Prostate gland (tissue), 2 donors: ENCODE measurements at regions not wholly inside any gene's neighbourhood (a gene's known extent, or its start where the extent isn't known, plus 50 kb on each side); places are given as distances from the start of the nearest gene placed in this dataset.

Source experiments
- CTCF ChIP-seq, 4 experiments: fragments of 200-600 bp in 2 of 4; fragments of 450-650 bp in 2 of 4; sonication (generic) in 2 of 4; IDR thresholded peaks; 1 replicate in 3 of 4; 2 replicates in 1 of 4; pipeline ENCODE4 v1.5.1; 2016 to 2019; ENCODE audit warnings: antibody characterized with exemption in 4 of 4, mild to moderate bottlenecking in 2 of 4, moderate library complexity in 2 of 4
- POLR2A ChIP-seq: fragments of 450-650 bp; IDR thresholded peaks from one replicate; pipeline ENCODE4 v1.6.1; 2016; ENCODE audit warnings: antibody characterized with exemption, mild to moderate bottlenecking

DNA sequence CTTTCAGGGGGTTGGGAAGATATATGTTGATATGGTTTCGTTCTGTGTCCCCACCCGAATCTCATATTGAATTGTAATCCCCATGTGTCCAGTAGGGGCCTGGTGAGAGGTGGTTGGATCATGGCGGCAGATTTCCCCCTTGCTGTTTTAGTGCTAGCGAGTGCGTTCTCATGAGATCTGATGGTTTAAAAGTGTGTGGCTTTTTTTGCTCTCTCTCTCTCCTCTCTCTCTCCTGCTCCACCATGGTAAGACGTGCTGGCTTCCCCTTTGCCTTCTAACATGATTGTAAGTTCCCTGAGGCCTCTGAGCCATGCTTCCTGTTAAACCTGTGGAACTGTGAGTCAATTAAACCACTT is 68.4 kb upstream of the PDZD8 start:
- no peak for TF ChIP-seq POLR2A
- no peak for TF ChIP-seq CTCF (IDR thresholded peaks at IDR 0.05)
